ENCODE measurements at regions not wholly inside any gene's neighbourhood (a gene's known extent, or its start where the extent isn't known, plus 50 kb on each side); places are given as distances from the start of the nearest gene placed in this dataset.

- no peak for ATAC-seq
- Histone ChIP-seq H3K4me2 (no peak overlapping the region), H3K27ac (no peak overlapping the region), H3K4me1 (no peaks in the 10 kb centered on the region), H3K4me3 (no peak overlapping the region), H3K9me3 (no peaks in the 10 kb centered on the region)
- ChIA-PET CTCF (no interaction called here), POLR2A (no interaction called here)
- 55% methylated on average over 1 of the region's 1 CpG for WGBS (ENCODE audit: missing lambda C conversion rate)
- FAIRE-seq, result no peak
- TF ChIP-seq JUN (IDR thresholded peaks at IDR 0.05) (no peak), HOXA7 (CRISPR knock-in tag; IDR thresholded peaks at IDR 0.05) (no peak), HMGXB4 (CRISPR knock-in tag; IDR thresholded peaks at IDR 0.05; ENCODE audit: borderline replicate concordance) (no peak), HEYL (CRISPR knock-in tag; IDR thresholded peaks at IDR 0.05) (no peak), CHD2 (IDR thresholded peaks at IDR 0.05; ENCODE audit: low read length, partially characterized antibody) (no peak), BHLHE40 (IDR thresholded peaks at IDR 0.05; ENCODE audit: low read depth, low read length) (no peak), CHD4 (IDR thresholded peaks at IDR 0.05; ENCODE audit: borderline replicate concordance) (no peak), MAFK (IDR thresholded peaks at IDR 0.05; ENCODE audit: partially characterized antibody) (no peak), FOSL2 (IDR thresholded peaks at IDR 0.05) (no peak), FOSL2 (CRISPR knock-in tag; IDR thresholded peaks at IDR 0.05) (no peak), NR3C1 (IDR thresholded peaks at IDR 0.05) (no peak)
- no peak for DNase-seq (ENCODE audit: low read depth in 1 of 2, low spot score in 1 of 2)
These were observed 363.8 kb upstream of the RASGRP1 start for GRCh38 chr15:38928431-38928830.

GRCh38 chr15:38930851-38931572, 366.4 kb upstream of the RASGRP1 start:
- Histone ChIP-seq H3K4me3 (no peak overlapping the region), H3K27ac (no peak overlapping the region), H3K9me3 (no peaks in the 10 kb centered on the region), H3K4me1 (no peaks in the 10 kb centered on the region), H3K4me2 (no peak overlapping the region)
- DNase-seq (ENCODE audit: low read depth in 1 of 2, low spot score in 1 of 2) (no peak), FAIRE-seq (no peak), ATAC-seq (no peak)
- TF ChIP-seq BHLHE40 (IDR thresholded peaks at IDR 0.05; ENCODE audit: low read depth, low read length) (no peak), ESRRA (IDR thresholded peaks at IDR 0.05; ENCODE audit: borderline replicate concordance, low read length) (no peak), POLR2AphosphoS2 (conservative IDR thresholded peaks at IDR 0.05; ENCODE audit: low read length) (no peak)
- CTCF ChIA-PET, result interaction anchor here (1.0 to 1.9 kb wide), 2 partner anchors 10 to 35 kb away, joined by 3 to 5 read pairs; no protein-coding TSS in a partner anchor
- POLR2A ChIA-PET, result no interaction called here
- 89% methylated on average over 9 of the region's 9 CpGs for whole genome bisulfite sequencing (ENCODE audit: missing lambda C conversion rate)

- WGBS (ENCODE audit: missing lambda C conversion rate), result 73% methylated on average over 5 of the region's 6 CpGs
- Histone ChIP-seq H3K9me3 (no peaks in the 10 kb centered on the region), H3K27ac (no peak overlapping the region), H3K4me1 (peaks cover 8% of the 10 kb centered on the region; the same call in 2 of the 3 replicates), H3K4me2 (no peak overlapping the region), H3K4me3 (no peak overlapping the region)
- no peak for TF ChIP-seq SREBF2 (IDR thresholded peaks at IDR 0.05)
- no peak for TF ChIP-seq KDM5A (IDR thresholded peaks at IDR 0.05)
- no peak for TF ChIP-seq CBX8 (IDR thresholded peaks at IDR 0.05)
- TF ChIP-seq MAX (IDR thresholded peaks at IDR 0.05), result no peak
- TF ChIP-seq RNF2 (IDR thresholded peaks at IDR 0.05; ENCODE audit: borderline replicate concordance, low read depth), result no peak
- no peak for TF ChIP-seq HOXB13 (CRISPR knock-in tag; IDR thresholded peaks at IDR 0.05; ENCODE audit: low read depth)
- no peak for TF ChIP-seq CBX2 (IDR thresholded peaks at IDR 0.05; ENCODE audit: borderline replicate concordance, low read depth)
- TF ChIP-seq EHF (CRISPR knock-in tag; IDR thresholded peaks at IDR 0.05), result no peak
- no peak for TF ChIP-seq ESRRA (IDR thresholded peaks at IDR 0.05; ENCODE audit: borderline replicate concordance, low read length)
- TF ChIP-seq ATOH8 (CRISPR knock-in tag; IDR thresholded peaks at IDR 0.05; ENCODE audit: low read depth), result no peak
- TF ChIP-seq ELK1 (IDR thresholded peaks at IDR 0.05; ENCODE audit: low read depth, low read length), result no peak
- no peak for TF ChIP-seq HOXB5 (CRISPR knock-in tag; IDR thresholded peaks at IDR 0.05)
- TF ChIP-seq MAZ (IDR thresholded peaks at IDR 0.05; ENCODE audit: borderline replicate concordance, low read depth, low read length), result no peak
- no peak for TF ChIP-seq PBX3 (IDR thresholded peaks at IDR 0.05)
- ChIA-PET POLR2A (no interaction called here), CTCF (interaction anchor here (0.6 to 1.7 kb wide), 2 partner anchors 10 to 29 kb away, joined by 4 to 5 read pairs; no protein-coding TSS in a partner anchor)
- FAIRE-seq (no peak), ATAC-seq (no peak), DNase-seq (ENCODE audit: low read depth in 1 of 2, low spot score in 1 of 2) (no peak)
These were observed 376.9 kb upstream of the RASGRP1 start for GRCh38 chr15:38941399-38941953.

All from A549 (cell line).